Fibroblast of the aortic adventitia (primary cell): ENCODE measurements at regions not wholly inside any gene's neighbourhood (a gene's known extent, or its start where the extent isn't known, plus 50 kb on each side); places are given as distances from the start of the nearest gene placed in this dataset.

Source experiments
- DNase-seq: peaks from one replicate; pipeline ENCODE4 v3.0.0-alpha.2; 2010; ENCODE audit warnings: low read depth
- H3K4me3 ChIP-seq: 2 replicates; pipeline ENCODE4 v1.5.1; 2011; ENCODE audit warnings: low read depth, mild to moderate bottlenecking, control low read depth, low read length, moderate library complexity
- CTCF ChIP-seq: IDR thresholded peaks from 2 replicates; pipeline ENCODE4 v1.5.1; 2011; ENCODE audit warnings: mild to moderate bottlenecking, low read length, control low read depth, inconsistent platforms; ENCODE audit not compliant: insufficient read depth

GRCh38 chr22:48649466-48649865 is 1178.2 kb downstream of the BRD1 start:
- no peak for DNase-seq
- no peak for TF ChIP-seq CTCF
- no peak overlapping the region for H3K4me3 ChIP-seq

GRCh38 chr22:48649031-48649430 is 1178.6 kb downstream of the BRD1 start:
- no peak for TF ChIP-seq CTCF

GRCh38 chr22:48647606-48648515 is 1179.8 kb downstream of the BRD1 start:
- DNase-seq: no peak
- no peak overlapping the region for H3K4me3 ChIP-seq
- no peak for TF ChIP-seq CTCF

More at GRCh38 chr22:48649031-48649430, 1178.6 kb downstream of the BRD1 start:
- DNase-seq: no peak
- H3K4me3 ChIP-seq: no peak overlapping the region

- no peak for DNase-seq
- H3K4me3 ChIP-seq: no peak overlapping the region
- no peak for TF ChIP-seq CTCF
These were observed 1180.6 kb downstream of the BRD1 start for GRCh38 chr22:48647051-48647450.

GRCh38 chr22:48646216-48646925 is 1181.3 kb downstream of the BRD1 start:
- TF ChIP-seq CTCF: no peak
- DNase-seq: no peak
- H3K4me3 ChIP-seq: no peak overlapping the region

GRCh38 chr22:48645766-48646165 is 1181.9 kb downstream of the BRD1 start:
- DNase-seq: no peak
- no peak overlapping the region for H3K4me3 ChIP-seq
- TF ChIP-seq CTCF: no peak
